Breast epithelium (tissue), 4 donors: ENCODE measurements at regions not wholly inside any gene's neighbourhood (a gene's known extent, or its start where the extent isn't known, plus 50 kb on each side); places are given as distances from the start of the nearest gene placed in this dataset.

ENCODE experiments used
- DNase-seq, 2 donors: peaks; one replicate each; pipeline ENCODE4 v3.0.0-alpha.2; 2019; ENCODE audit warnings: low spot score in 2 of 2
- H3K27ac ChIP-seq, 2 donors: fragments of 200-600 bp; sonication (generic) in 1 of 2; one replicate each; pipeline ENCODE4 v1.5.1; 2016 to 2019; ENCODE audit warnings: mild to moderate bottlenecking in 1 of 2
- H3K27me3 ChIP-seq, 2 donors: fragments of 200-600 bp; sonication (generic) in 1 of 2; one replicate each; pipeline versions ENCODE4 v1.5.1 to v1.6.0; 2017 to 2019; ENCODE audit warnings: control low read depth in 1 of 2, mild to moderate bottlenecking in 1 of 2
- H3K36me3 ChIP-seq: fragments of 200-600 bp; one replicate; pipeline ENCODE4 v1.5.1; 2019
- H3K4me1 ChIP-seq, 2 donors: fragments of 200-600 bp; sonication (generic); one replicate each; pipeline ENCODE4 v1.5.1; 2016 to 2019; ENCODE audit warnings: control low read depth in 1 of 2
- H3K4me3 ChIP-seq, 3 donors: fragments of 200-600 bp; sonication (generic); 1 replicate in 2 of 3; 2 replicates in 1 of 3; pipeline ENCODE4 v1.5.1; 2016 to 2019; ENCODE audit warnings: mild to moderate bottlenecking in 3 of 3, moderate library complexity in 2 of 3
- H3K9me3 ChIP-seq, 2 donors: fragments of 200-600 bp; sonication (generic) in 1 of 2; one replicate each; pipeline ENCODE4 v1.5.1; 2016 to 2019; ENCODE audit warnings: control low read depth in 1 of 2
- POLR2A ChIP-seq: fragments of 450-650 bp; IDR thresholded peaks from one replicate; pipeline ENCODE4 v1.6.1; 2016; ENCODE audit warnings: antibody characterized with exemption, mild to moderate bottlenecking, moderate library complexity
- POLR2AphosphoS5 ChIP-seq, 3 donors: sonication (generic); formaldehyde crosslinking; IDR thresholded peaks; one replicate each; pipeline ENCODE4 v1.6.1; 2017; ENCODE audit warnings: antibody characterized with exemption in 3 of 3
- intact Hi-C: fragments of 100-400 bp; cut with DNase I; formaldehyde crosslinking; loops from one replicate; pipeline ENCODE4 v1.15.1; 2023; ENCODE audit warnings: low total_unique reads
- TF ChIP-seq, protein P1 (sequence below), 3 donors: fragments of 450-650 bp; IDR thresholded peaks; one replicate each; pipeline ENCODE4 v1.5.1; 2016 to 2017; ENCODE audit warnings: antibody characterized with exemption in 3 of 3, mild to moderate bottlenecking in 3 of 3, moderate library complexity in 3 of 3

DNA sequence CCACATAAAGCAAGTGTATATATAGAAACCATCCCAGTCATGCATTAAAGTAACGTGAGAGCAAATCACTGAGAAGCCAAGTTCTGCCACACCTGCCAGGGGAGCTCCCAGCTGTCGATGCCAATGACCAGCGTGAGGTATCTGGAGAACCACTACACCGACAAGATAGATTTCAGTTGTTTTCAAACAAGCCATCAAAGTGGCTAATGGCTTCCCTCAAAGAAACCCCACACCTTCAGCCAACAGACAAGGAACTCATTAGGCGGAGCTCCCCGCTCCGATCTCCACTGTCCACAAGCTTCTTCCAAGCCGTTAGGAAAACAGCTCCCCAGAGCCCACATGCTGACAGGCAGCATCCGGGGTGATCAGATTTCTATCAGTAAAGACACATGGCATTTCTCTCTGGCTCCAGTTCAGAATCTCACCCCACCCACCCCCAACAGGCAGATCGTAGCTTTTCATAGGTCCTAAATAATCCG, 54.2 kb upstream of the SPATA12 start:
- Histone ChIP-seq H3K36me3 (no peaks in the 10 kb centered on the region), H3K9me3 (no peaks in the 10 kb centered on the region), H3K4me1 (peaks cover 22 to 38% of the 10 kb centered on the region in 2 donors), H3K4me3 (no peak overlapping the region), H3K27ac (peak overlapping the region; percentile 90 to 95), H3K27me3 (no peaks in the 10 kb centered on the region)
- TF ChIP-seq, protein P1, sequence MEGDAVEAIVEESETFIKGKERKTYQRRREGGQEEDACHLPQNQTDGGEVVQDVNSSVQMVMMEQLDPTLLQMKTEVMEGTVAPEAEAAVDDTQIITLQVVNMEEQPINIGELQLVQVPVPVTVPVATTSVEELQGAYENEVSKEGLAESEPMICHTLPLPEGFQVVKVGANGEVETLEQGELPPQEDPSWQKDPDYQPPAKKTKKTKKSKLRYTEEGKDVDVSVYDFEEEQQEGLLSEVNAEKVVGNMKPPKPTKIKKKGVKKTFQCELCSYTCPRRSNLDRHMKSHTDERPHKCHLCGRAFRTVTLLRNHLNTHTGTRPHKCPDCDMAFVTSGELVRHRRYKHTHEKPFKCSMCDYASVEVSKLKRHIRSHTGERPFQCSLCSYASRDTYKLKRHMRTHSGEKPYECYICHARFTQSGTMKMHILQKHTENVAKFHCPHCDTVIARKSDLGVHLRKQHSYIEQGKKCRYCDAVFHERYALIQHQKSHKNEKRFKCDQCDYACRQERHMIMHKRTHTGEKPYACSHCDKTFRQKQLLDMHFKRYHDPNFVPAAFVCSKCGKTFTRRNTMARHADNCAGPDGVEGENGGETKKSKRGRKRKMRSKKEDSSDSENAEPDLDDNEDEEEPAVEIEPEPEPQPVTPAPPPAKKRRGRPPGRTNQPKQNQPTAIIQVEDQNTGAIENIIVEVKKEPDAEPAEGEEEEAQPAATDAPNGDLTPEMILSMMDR (IDR thresholded peaks at IDR 0.05): no peak
- TF ChIP-seq POLR2A (no peak), POLR2AphosphoS5 (IDR thresholded peaks at IDR 0.05) (no peak)
- intact Hi-C loops: loop anchor here (10.0 kb wide), 1 partner anchor 1389 kb away; no protein-coding TSS in a partner anchor
- no peak for DNase-seq

- H3K27me3 ChIP-seq: no peaks in the 10 kb centered on the region
- peaks cover 22 to 37% of the 10 kb centered on the region in 2 donors for H3K4me1 ChIP-seq
- H3K4me3 ChIP-seq: no peak overlapping the region
- H3K27ac ChIP-seq: peak overlapping the region; percentile 82 to 90
- intact Hi-C loops: loop anchor here (10.0 kb wide), 1 partner anchor 1391 kb away; no protein-coding TSS in a partner anchor
- H3K9me3 ChIP-seq: no peaks in the 10 kb centered on the region
- no peaks in the 10 kb centered on the region for H3K36me3 ChIP-seq
- DNase-seq: peak; percentile 59 to 69
- TF ChIP-seq POLR2A (no peak), POLR2AphosphoS5 (IDR thresholded peaks at IDR 0.05) (peak in 1 of 3 donors; percentile 62)
- TF ChIP-seq, protein P1 (IDR thresholded peaks at IDR 0.05): no peak
Measured at GRCh38 chr3:57004229-57004628, 56.2 kb upstream of the SPATA12 start.

- DNase-seq: no peak
- H3K27me3 ChIP-seq: no peaks in the 10 kb centered on the region
- intact Hi-C loops: loop anchor here (10.0 kb wide), 1 partner anchor 1391 kb away; no protein-coding TSS in a partner anchor
- peak overlapping the region; percentile 82 to 90 for H3K27ac ChIP-seq
- H3K36me3 ChIP-seq: no peaks in the 10 kb centered on the region
- no peak overlapping the region for H3K4me3 ChIP-seq
- no peak for TF ChIP-seq POLR2AphosphoS5 (IDR thresholded peaks at IDR 0.05)
- TF ChIP-seq POLR2A: no peak
- TF ChIP-seq, protein P1 (IDR thresholded peaks at IDR 0.05): no peak
- peaks cover 22 to 33% of the 10 kb centered on the region in 2 donors for H3K4me1 ChIP-seq
- no peaks in the 10 kb centered on the region for H3K9me3 ChIP-seq
Measured at GRCh38 chr3:57003676-57004075, 56.8 kb upstream of the SPATA12 start.

DNA sequence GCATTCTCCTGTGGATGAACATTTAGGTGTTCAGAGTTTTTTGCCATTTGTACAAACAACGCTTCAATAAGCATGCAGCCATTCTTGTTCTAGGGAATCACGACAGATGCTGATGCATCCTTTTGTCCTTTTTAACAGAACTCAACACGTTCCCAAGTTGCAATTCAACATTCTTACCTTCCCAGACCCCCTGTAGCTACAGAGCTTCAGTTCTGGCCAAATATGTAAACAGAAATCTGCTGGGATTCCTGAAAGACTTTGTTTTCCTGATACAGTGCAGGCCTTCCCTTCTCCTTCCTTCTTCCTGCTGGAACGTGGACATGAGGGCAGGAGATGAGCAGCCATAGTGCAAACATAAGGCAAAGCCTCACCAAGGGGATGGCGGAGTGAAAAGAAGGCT, 59.1 kb upstream of the SPATA12 start:
- intact Hi-C loops: loop anchor here (10.0 kb wide), 1 partner anchor 1393 kb away; no protein-coding TSS in a partner anchor
- no peak overlapping the region for H3K27ac ChIP-seq

DNA sequence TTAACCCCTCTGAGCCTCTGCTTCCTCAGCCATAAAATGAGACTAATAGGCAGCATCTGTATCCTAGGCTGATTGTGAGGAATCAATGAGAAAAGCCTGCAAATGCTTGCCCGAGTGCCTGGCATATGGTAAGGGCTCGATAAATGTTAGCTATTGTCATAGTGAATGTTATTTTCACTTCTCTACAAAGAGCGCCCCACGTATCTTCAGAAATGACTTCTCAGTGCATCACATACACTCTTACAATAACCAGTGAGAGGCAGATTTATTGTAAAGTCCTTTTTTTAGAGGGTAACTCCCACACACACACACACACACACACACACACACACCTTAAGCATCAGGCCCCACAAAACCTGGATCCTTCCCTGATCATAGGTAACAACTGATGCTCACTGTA, 60.5 kb upstream of the SPATA12 start:
- H3K4me1 ChIP-seq: peaks cover 0 to 7% of the 10 kb centered on the region in 2 donors
- peak overlapping the region in 1 of 2 donors; percentile 21 for H3K27ac ChIP-seq

More for the DNA sequence above, 59.1 kb upstream of the SPATA12 start:
- no peaks in the 10 kb centered on the region for H3K27me3 ChIP-seq
- H3K4me3 ChIP-seq: no peak overlapping the region
- no peak for DNase-seq
- TF ChIP-seq POLR2A (no peak), POLR2AphosphoS5 (IDR thresholded peaks at IDR 0.05) (no peak)
- TF ChIP-seq, protein P1 (IDR thresholded peaks at IDR 0.05): no peak
- H3K36me3 ChIP-seq: no peaks in the 10 kb centered on the region
- peaks cover 2 to 12% of the 10 kb centered on the region in 2 donors for H3K4me1 ChIP-seq
- no peaks in the 10 kb centered on the region for H3K9me3 ChIP-seq

More for the DNA sequence above, 60.5 kb upstream of the SPATA12 start:
- TF ChIP-seq, protein P1 (IDR thresholded peaks at IDR 0.05): no peak
- TF ChIP-seq POLR2AphosphoS5 (IDR thresholded peaks at IDR 0.05): no peak
- no peak for TF ChIP-seq POLR2A
- no peak overlapping the region for H3K4me3 ChIP-seq
- no peaks in the 10 kb centered on the region for H3K27me3 ChIP-seq
- intact Hi-C loops: loop anchor here (10.0 kb wide), 1 partner anchor 1395 kb away; no protein-coding TSS in a partner anchor
- H3K36me3 ChIP-seq: no peaks in the 10 kb centered on the region
- no peak for DNase-seq
- H3K9me3 ChIP-seq: no peaks in the 10 kb centered on the region
